ENCODE measurements at regions not wholly inside any gene's neighbourhood (a gene's known extent, or its start where the extent isn't known, plus 50 kb on each side); places are given as distances from the start of the nearest gene placed in this dataset.

DNA sequence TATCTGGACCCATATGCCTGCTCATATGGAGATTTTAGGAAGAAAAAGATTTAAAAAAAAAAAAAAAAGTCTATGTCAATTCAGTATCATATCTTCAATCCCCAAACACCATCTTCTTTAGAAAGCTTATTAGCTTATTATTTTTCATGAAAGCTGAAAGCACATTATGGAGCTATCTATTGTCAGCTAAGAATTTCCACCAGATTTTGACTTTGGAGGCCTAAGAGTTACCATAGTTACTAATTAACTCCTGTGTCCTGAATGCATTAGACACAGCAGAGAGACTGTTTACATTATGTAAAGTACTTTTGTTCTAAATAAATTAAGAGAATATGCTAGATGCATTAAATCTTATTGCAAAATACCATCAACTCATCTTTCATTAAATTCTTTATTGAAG is 255.5 kb upstream of the NRSN1 start:
- H3K27me3 ChIP-seq (ENCODE audit: insufficient read depth, low read length, poor library complexity) = no peaks in the 10 kb centered on the region
- no peaks in the 10 kb centered on the region for H3K4me1 ChIP-seq (ENCODE audit: insufficient read depth, low read length)
- TF ChIP-seq CTCF (IDR thresholded peaks at IDR 0.05; ENCODE audit: borderline replicate concordance, extremely low read depth, low read length, poor library complexity, severe bottlenecking) (no peak), EZH2 (IDR thresholded peaks at IDR 0.05; ENCODE audit: borderline replicate concordance, low read depth, low read length, severe bottlenecking) (no peak)
- H3K9me3 ChIP-seq (ENCODE audit: insufficient read depth, low read length, severe bottlenecking) = no peaks in the 10 kb centered on the region
- H3K9ac ChIP-seq (ENCODE audit: low read depth, low read length) = no peak overlapping the region
- no peaks in the 10 kb centered on the region for H3K79me2 ChIP-seq (ENCODE audit: insufficient read depth, low read length)
- H3K36me3 ChIP-seq (ENCODE audit: insufficient read depth, low read length) = no peaks in the 10 kb centered on the region
- no peak overlapping the region for H3K27ac ChIP-seq (ENCODE audit: low read length)
- H3K4me2 ChIP-seq (ENCODE audit: insufficient read depth, low read length) = no peak overlapping the region
- H3K4me3 ChIP-seq (ENCODE audit: low read depth in 1 of 2, low read length in 2 of 2) = no peak overlapping the region
- no peak for ATAC-seq (ENCODE audit: insufficient read depth, low read depth)
- H2AFZ ChIP-seq (ENCODE audit: low read depth, low read length) = no peak overlapping the region
- no peaks in the 10 kb centered on the region for H4K20me1 ChIP-seq (ENCODE audit: insufficient read depth, low read length)
- DNase-seq = no peak

- Histone ChIP-seq H3K4me2 (ENCODE audit: insufficient read depth, low read length) (no peak overlapping the region), H3K27me3 (ENCODE audit: insufficient read depth, low read length, poor library complexity) (no peaks in the 10 kb centered on the region), H2AFZ (ENCODE audit: low read depth, low read length) (no peak overlapping the region), H4K20me1 (ENCODE audit: insufficient read depth, low read length) (no peaks in the 10 kb centered on the region), H3K4me3 (ENCODE audit: low read depth in 1 of 2, low read length in 2 of 2) (no peak overlapping the region), H3K27ac (ENCODE audit: low read length) (no peak overlapping the region), H3K9me3 (ENCODE audit: insufficient read depth, low read length, severe bottlenecking) (no peaks in the 10 kb centered on the region), H3K36me3 (ENCODE audit: insufficient read depth, low read length) (no peaks in the 10 kb centered on the region), H3K9ac (ENCODE audit: low read depth, low read length) (no peak overlapping the region), H3K79me2 (ENCODE audit: insufficient read depth, low read length) (no peaks in the 10 kb centered on the region), H3K4me1 (ENCODE audit: insufficient read depth, low read length) (no peaks in the 10 kb centered on the region)
- no peak for ATAC-seq (ENCODE audit: insufficient read depth, low read depth)
- DNase-seq = no peak
- TF ChIP-seq CTCF (IDR thresholded peaks at IDR 0.05; ENCODE audit: borderline replicate concordance, extremely low read depth, low read length, poor library complexity, severe bottlenecking) (no peak), EZH2 (IDR thresholded peaks at IDR 0.05; ENCODE audit: borderline replicate concordance, low read depth, low read length, severe bottlenecking) (no peak)
These were observed 252.9 kb upstream of the NRSN1 start for GRCh38 chr6:23873161-23873560.

DNA sequence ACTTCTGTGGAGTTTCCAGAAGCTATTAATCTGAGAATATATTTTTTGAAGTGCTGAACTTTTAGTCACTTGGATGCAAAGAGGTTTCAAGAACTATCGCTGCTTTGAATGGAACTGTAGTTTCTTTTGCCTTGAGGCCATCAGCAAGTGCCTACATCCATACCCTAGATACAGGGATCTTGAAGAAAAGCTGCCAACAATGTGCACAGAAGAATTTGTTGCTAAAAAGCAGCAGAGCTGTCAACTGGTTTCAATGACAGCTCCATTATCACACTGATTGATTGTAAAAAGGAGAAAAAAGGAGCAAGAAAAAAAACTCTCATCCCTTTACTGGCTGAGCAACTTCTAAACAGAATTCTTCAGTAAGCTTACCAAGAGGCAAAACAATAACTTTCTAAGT is 251.0 kb upstream of the NRSN1 start:
- H4K20me1 ChIP-seq (ENCODE audit: insufficient read depth, low read length) = no peaks in the 10 kb centered on the region
- no peak overlapping the region for H3K27ac ChIP-seq (ENCODE audit: low read length)
- no peak overlapping the region for H2AFZ ChIP-seq (ENCODE audit: low read depth, low read length)
- no peak overlapping the region for H3K4me3 ChIP-seq (ENCODE audit: low read depth in 1 of 2, low read length in 2 of 2)
- H3K9me3 ChIP-seq (ENCODE audit: insufficient read depth, low read length, severe bottlenecking) = no peaks in the 10 kb centered on the region
- no peak overlapping the region for H3K9ac ChIP-seq (ENCODE audit: low read depth, low read length)
- H3K27me3 ChIP-seq (ENCODE audit: insufficient read depth, low read length, poor library complexity) = no peaks in the 10 kb centered on the region
- ATAC-seq (ENCODE audit: insufficient read depth, low read depth) (no peak), DNase-seq (no peak)
- H3K4me2 ChIP-seq (ENCODE audit: insufficient read depth, low read length) = no peak overlapping the region
- H3K4me1 ChIP-seq (ENCODE audit: insufficient read depth, low read length) = no peaks in the 10 kb centered on the region
- H3K79me2 ChIP-seq (ENCODE audit: insufficient read depth, low read length) = no peaks in the 10 kb centered on the region
- no peak for TF ChIP-seq CTCF (IDR thresholded peaks at IDR 0.05; ENCODE audit: borderline replicate concordance, extremely low read depth, low read length, poor library complexity, severe bottlenecking)
- TF ChIP-seq EZH2 (IDR thresholded peaks at IDR 0.05; ENCODE audit: borderline replicate concordance, low read depth, low read length, severe bottlenecking) = no peak
- no peaks in the 10 kb centered on the region for H3K36me3 ChIP-seq (ENCODE audit: insufficient read depth, low read length)

GRCh38 chr6:23879816-23880215 is 246.2 kb upstream of the NRSN1 start:
- DNase-seq (no peak), ATAC-seq (ENCODE audit: insufficient read depth, low read depth) (no peak)
- TF ChIP-seq EZH2 (IDR thresholded peaks at IDR 0.05; ENCODE audit: borderline replicate concordance, low read depth, low read length, severe bottlenecking) (no peak), CTCF (IDR thresholded peaks at IDR 0.05; ENCODE audit: borderline replicate concordance, extremely low read depth, low read length, poor library complexity, severe bottlenecking) (no peak)
- H3K9me3 ChIP-seq (ENCODE audit: insufficient read depth, low read length, severe bottlenecking) = no peaks in the 10 kb centered on the region
- no peak overlapping the region for H3K4me3 ChIP-seq (ENCODE audit: low read depth in 1 of 2, low read length in 2 of 2)
- H3K27ac ChIP-seq (ENCODE audit: low read length) = no peak overlapping the region
- no peaks in the 10 kb centered on the region for H4K20me1 ChIP-seq (ENCODE audit: insufficient read depth, low read length)
- H3K79me2 ChIP-seq (ENCODE audit: insufficient read depth, low read length) = no peaks in the 10 kb centered on the region
- no peak overlapping the region for H3K4me2 ChIP-seq (ENCODE audit: insufficient read depth, low read length)
- no peak overlapping the region for H2AFZ ChIP-seq (ENCODE audit: low read depth, low read length)
- no peaks in the 10 kb centered on the region for H3K27me3 ChIP-seq (ENCODE audit: insufficient read depth, low read length, poor library complexity)
- no peak overlapping the region for H3K9ac ChIP-seq (ENCODE audit: low read depth, low read length)
- no peaks in the 10 kb centered on the region for H3K4me1 ChIP-seq (ENCODE audit: insufficient read depth, low read length)
- H3K36me3 ChIP-seq (ENCODE audit: insufficient read depth, low read length) = no peaks in the 10 kb centered on the region

Measured in DND-41 (cell line).